Cardiac muscle cell (in vitro differentiated cells and primary cell): ENCODE measurements at regions not wholly inside any gene's neighbourhood (a gene's known extent, or its start where the extent isn't known, plus 50 kb on each side); places are given as distances from the start of the nearest gene placed in this dataset.

Experiments used
- DNase-seq, 2 donors: peaks; one replicate each; pipeline versions ENCODE4 v3.0.0 to v3.0.0-alpha.2; 2010 to 2017; ENCODE audit warnings: low read depth in 1 of 2, low spot score in 1 of 2
- H3K27ac ChIP-seq: fragments of 200-600 bp; sonication (generic); 2 replicates; pipeline ENCODE4 v1.5.1; 2016
- H3K27me3 ChIP-seq: fragments of 200-600 bp; sonication (generic); 2 replicates; pipeline ENCODE4 v1.6.0; 2016; ENCODE audit warnings: control low read depth
- H3K36me3 ChIP-seq: fragments of 200-600 bp; sonication (generic); 2 replicates; pipeline ENCODE4 v1.5.1; 2016; ENCODE audit warnings: control low read depth
- H3K4me1 ChIP-seq: fragments of 200-600 bp; sonication (generic); 2 replicates; pipeline ENCODE4 v1.8.1; 2017; ENCODE audit warnings: low read depth, mild to moderate bottlenecking, mixed run types
- H3K4me3 ChIP-seq: fragments of 200-600 bp; sonication (generic); 2 replicates; pipeline ENCODE4 v1.5.1; 2016; ENCODE audit warnings: mild to moderate bottlenecking
- H3K9me3 ChIP-seq: fragments of 200-600 bp; sonication (generic); 2 replicates; pipeline ENCODE4 v1.5.1; 2017; ENCODE audit warnings: low read depth, mild to moderate bottlenecking, control low read depth
- TF ChIP-seq, protein P1 (sequence below): IDR thresholded peaks from 2 replicates; pipeline ENCODE4 v1.5.1; 2012; ENCODE audit warnings: low read depth, mild to moderate bottlenecking, low read length

DNA sequence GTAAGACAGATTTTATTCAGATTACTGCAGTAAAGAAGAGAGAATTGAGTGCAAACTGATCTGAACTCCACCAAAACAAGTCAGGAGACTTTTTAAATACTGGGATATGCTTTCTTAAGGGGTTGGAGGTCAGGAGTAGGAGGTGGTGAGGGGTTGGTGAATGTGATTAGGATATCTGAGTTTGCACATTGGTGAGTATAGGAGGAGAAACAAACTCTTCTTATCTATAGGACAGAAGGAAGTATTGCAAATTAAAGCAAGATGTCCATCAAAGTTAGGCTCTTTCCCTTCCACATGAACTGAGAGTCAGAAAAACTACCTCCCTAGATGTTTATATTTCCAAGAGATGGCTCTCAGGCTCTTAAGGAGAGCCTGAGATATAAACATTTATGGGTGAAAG lies 114.6 kb upstream of the HTR1E start:
- no peaks in the 10 kb centered on the region for H3K9me3 ChIP-seq
- H3K4me3 ChIP-seq: no peak overlapping the region
- H3K36me3 ChIP-seq: no peaks in the 10 kb centered on the region
- no peak overlapping the region for H3K27ac ChIP-seq
- H3K27me3 ChIP-seq: no peaks in the 10 kb centered on the region
- TF ChIP-seq, protein P1, sequence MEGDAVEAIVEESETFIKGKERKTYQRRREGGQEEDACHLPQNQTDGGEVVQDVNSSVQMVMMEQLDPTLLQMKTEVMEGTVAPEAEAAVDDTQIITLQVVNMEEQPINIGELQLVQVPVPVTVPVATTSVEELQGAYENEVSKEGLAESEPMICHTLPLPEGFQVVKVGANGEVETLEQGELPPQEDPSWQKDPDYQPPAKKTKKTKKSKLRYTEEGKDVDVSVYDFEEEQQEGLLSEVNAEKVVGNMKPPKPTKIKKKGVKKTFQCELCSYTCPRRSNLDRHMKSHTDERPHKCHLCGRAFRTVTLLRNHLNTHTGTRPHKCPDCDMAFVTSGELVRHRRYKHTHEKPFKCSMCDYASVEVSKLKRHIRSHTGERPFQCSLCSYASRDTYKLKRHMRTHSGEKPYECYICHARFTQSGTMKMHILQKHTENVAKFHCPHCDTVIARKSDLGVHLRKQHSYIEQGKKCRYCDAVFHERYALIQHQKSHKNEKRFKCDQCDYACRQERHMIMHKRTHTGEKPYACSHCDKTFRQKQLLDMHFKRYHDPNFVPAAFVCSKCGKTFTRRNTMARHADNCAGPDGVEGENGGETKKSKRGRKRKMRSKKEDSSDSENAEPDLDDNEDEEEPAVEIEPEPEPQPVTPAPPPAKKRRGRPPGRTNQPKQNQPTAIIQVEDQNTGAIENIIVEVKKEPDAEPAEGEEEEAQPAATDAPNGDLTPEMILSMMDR: no peak
- no peaks in the 10 kb centered on the region for H3K4me1 ChIP-seq
- no peak for DNase-seq

DNA sequence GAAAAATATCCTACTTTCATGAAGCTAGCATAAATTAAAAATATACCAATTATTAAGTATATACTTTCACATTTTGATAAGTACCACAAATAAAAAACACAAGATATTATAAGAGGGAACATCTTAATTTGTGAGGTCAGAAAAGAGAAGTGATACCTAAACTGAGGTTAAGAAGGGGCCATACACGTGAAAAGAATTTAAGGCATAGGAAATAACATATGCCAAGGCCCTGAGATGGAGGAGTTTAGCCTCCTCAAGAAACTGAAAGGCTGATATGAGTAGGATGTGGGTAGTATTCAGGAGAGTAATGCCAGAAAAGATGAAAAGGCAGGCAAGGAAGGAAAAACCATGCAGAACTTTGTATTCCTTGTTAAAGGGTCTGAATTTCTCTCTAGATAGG lies 116.6 kb upstream of the HTR1E start:
- no peak for DNase-seq
- Histone ChIP-seq H3K27me3 (no peaks in the 10 kb centered on the region), H3K4me3 (no peak overlapping the region), H3K9me3 (no peaks in the 10 kb centered on the region), H3K36me3 (no peaks in the 10 kb centered on the region), H3K4me1 (no peaks in the 10 kb centered on the region), H3K27ac (no peak overlapping the region)
- TF ChIP-seq, protein P1: no peak

DNA sequence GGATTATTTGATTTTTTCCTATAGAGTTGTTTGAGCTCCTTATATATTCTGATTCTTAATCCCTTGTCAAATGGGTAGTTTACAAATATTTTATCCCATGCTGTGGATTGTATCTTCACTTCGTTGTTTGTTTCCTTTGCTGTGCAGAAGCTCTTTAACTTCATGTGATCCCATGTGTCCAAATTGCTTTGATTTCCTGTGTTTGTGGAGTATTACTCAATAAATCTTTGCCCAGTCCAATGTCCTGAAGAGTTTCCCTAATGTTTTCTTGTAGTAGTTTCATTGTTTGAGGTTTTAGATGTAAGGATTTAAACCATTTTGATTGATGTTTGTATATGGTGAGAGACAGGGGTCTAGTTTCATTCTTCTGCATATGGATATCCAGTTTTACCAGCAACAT lies 143.7 kb upstream of the HTR1E start:
- Histone ChIP-seq H3K9me3 (no peaks in the 10 kb centered on the region), H3K4me3 (no peak overlapping the region), H3K27ac (no peak overlapping the region), H3K27me3 (no peaks in the 10 kb centered on the region), H3K36me3 (no peaks in the 10 kb centered on the region), H3K4me1 (no peaks in the 10 kb centered on the region)
- no peak for DNase-seq
- TF ChIP-seq, protein P1: no peak

DNA sequence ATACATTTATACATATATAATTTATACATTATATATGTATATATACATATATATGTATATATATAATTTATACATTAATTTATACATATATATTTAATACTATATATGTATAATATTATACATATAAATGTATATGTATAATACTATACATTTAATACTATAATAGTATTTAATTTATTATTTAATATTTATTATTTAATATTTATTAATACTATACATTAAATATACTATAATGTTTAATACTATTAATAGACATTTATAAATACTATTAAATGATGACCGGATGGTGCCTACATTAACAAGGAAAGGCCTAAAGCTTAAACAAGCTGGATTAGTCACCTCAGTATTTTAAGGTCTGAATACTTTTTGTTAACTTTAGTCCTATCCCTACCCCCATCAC lies 145.9 kb upstream of the HTR1E start:
- Histone ChIP-seq H3K27me3 (no peaks in the 10 kb centered on the region), H3K27ac (no peak overlapping the region), H3K4me1 (no peaks in the 10 kb centered on the region), H3K9me3 (no peaks in the 10 kb centered on the region), H3K4me3 (no peak overlapping the region), H3K36me3 (no peaks in the 10 kb centered on the region)
- no peak for DNase-seq
- TF ChIP-seq, protein P1: no peak

DNA sequence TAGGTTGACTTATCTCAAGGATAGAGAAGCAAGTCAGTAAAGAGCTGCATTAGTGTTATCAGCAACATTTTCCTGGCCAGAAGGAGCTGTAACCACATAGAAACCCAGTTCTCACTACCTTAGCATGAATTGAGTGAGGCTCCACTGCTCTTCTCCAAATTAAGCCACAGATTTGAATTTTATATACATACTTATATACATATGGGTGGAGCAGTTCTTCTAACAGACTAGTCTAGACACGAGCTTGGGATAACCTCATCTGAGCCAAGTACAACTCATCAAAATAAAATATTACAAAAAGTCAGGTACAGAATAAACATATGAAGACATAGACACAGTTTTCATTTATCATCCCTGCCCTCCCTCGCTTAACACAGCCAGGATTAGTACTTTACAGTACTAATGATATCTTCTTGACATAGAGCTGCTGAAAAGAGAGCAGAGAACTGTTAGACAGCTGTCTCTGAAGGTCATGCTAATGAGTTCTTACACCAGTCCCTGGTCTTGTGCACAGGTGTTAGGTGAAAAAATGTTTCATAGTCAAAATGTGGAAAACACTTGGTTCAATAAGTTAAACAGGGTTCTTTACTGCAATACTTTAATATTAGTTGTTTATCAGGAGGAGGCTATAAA lies 147.4 kb upstream of the HTR1E start:
- TF ChIP-seq, protein P1: no peak
- no peak overlapping the region for H3K27ac ChIP-seq
- no peak overlapping the region for H3K4me3 ChIP-seq
- H3K4me1 ChIP-seq: peaks cover 6% of the 10 kb centered on the region
- H3K36me3 ChIP-seq: no peaks in the 10 kb centered on the region
- DNase-seq: no peak
- no peaks in the 10 kb centered on the region for H3K9me3 ChIP-seq
- no peaks in the 10 kb centered on the region for H3K27me3 ChIP-seq
